NCI-H2029 (cell line): ENCODE measurements at regions not wholly inside any gene's neighbourhood (a gene's known extent, or its start where the extent isn't known, plus 50 kb on each side); places are given as distances from the start of the nearest gene placed in this dataset.
A peak's percentile ranks its signal among the peaks of the same experiment; 100 is the strongest.

Experiments used
- DNase-seq: peaks from one replicate; lab custom pipeline; 2025; lab: John Stamatoyannopoulos, UW

- no peak for DNase-seq
These were observed 76.9 kb upstream of the RIPOR2 start for GRCh38 chr6:25012657-25013056.

GRCh38 chr6:25013246-25013645 lies 77.5 kb upstream of the RIPOR2 start:
- no peak for DNase-seq

GRCh38 chr6:25014369-25014768 lies 78.6 kb upstream of the RIPOR2 start:
- no peak for DNase-seq

- peak; percentile 33 for DNase-seq
These were observed 79.2 kb upstream of the RIPOR2 start for GRCh38 chr6:25014791-25015560.

- DNase-seq, result no peak
These were observed 80.4 kb upstream of the RIPOR2 start for GRCh38 chr6:25016014-25016720.

- DNase-seq, result no peak
These were observed 81.7 kb upstream of the RIPOR2 start for GRCh38 chr6:25017486-25017885.

GRCh38 chr6:25017932-25018567 lies 82.3 kb upstream of the RIPOR2 start:
- peak; percentile 67 for DNase-seq

- DNase-seq, result no peak
These were observed 82.8 kb upstream of the RIPOR2 start for GRCh38 chr6:25018568-25018954.

GRCh38 chr6:25022140-25022553 lies 86.4 kb upstream of the RIPOR2 start:
- DNase-seq, result no peak

- no peak for DNase-seq
These were observed 88.0 kb upstream of the RIPOR2 start for GRCh38 chr6:25023781-25024180.

- DNase-seq, result no peak
These were observed 89.1 kb upstream of the RIPOR2 start for GRCh38 chr6:25024821-25025220.

- no peak for DNase-seq
These were observed 89.6 kb upstream of the RIPOR2 start for GRCh38 chr6:25025248-25025918.

GRCh38 chr6:25025919-25026301 lies 90.2 kb upstream of the RIPOR2 start:
- no peak for DNase-seq

- peak; percentile 96 for DNase-seq
These were observed 91.0 kb upstream of the RIPOR2 start for GRCh38 chr6:25026723-25027122.

- DNase-seq, result no peak
These were observed 91.6 kb upstream of the RIPOR2 start for GRCh38 chr6:25027221-25027916.

- no peak for DNase-seq
These were observed 92.6 kb upstream of the RIPOR2 start for GRCh38 chr6:25028328-25028727.

- DNase-seq, result no peak
These were observed 97.2 kb upstream of the RIPOR2 start for GRCh38 chr6:25032934-25033333.

GRCh38 chr6:25034431-25034921 lies 98.7 kb upstream of the RIPOR2 start:
- DNase-seq, result no peak

GRCh38 chr6:25035174-25035511 lies 99.4 kb upstream of the RIPOR2 start:
- no peak for DNase-seq

- DNase-seq, result no peak
These were observed 100.0 kb upstream of the RIPOR2 start for GRCh38 chr6:25035512-25036435.

GRCh38 chr6:25036461-25036860 lies 100.7 kb upstream of the RIPOR2 start:
- DNase-seq, result no peak
